Heart left ventricle (tissue), 13 donors: ENCODE measurements at regions not wholly inside any gene's neighbourhood (a gene's known extent, or its start where the extent isn't known, plus 50 kb on each side); places are given as distances from the start of the nearest gene placed in this dataset.

ENCODE experiments used
- CTCF ChIP-seq, 12 donors: fragments of 200-600 bp; sonication (generic) in 4 of 12; IDR thresholded peaks; one replicate each; pipeline versions ENCODE4 v1.5.0 to v1.8.0; 2018 to 2022; ENCODE audit warnings: antibody characterized with exemption in 12 of 12, mild to moderate bottlenecking in 5 of 12
- POLR2A ChIP-seq, 2 donors: fragments of 450-650 bp; IDR thresholded peaks; one replicate each; pipeline ENCODE4 v1.6.1; 2017; ENCODE audit warnings: antibody characterized with exemption in 2 of 2, mild to moderate bottlenecking in 2 of 2, moderate library complexity in 2 of 2
- donor health status: ischemic (EF 13 %, LVEDD 7.1; RV severe dilation, severe dysfunction).
- donor health status: DM: no; HTN: yes; CAD: no.
- donor health status: DM: no; HTN: no; CAD: no.
- donor health status: ischemic (EF 25% LVEDD 6.9; RV normal size, moderate dysfunction).
- donor health status: ischemic (EF 25% LVEDD 5.7; RV mildly dilated, moderate dysfunction).
- donor health status: ischemic (EF 35%, LVEDD 5.7; RV mildly dilated, moderate dysfunction).
- donor health status: nonischemic (EF 11% LVEDD 7.7; RV severe dilation, severe dysfunction).
- donor health status: DM: yes; HTN: yes; CAD: no.
- donor health status: PGD.
- donor health status: ischemic (EF 29% LVEDD 5.4; RV normal size, mild dysfunction).
- donor health status: nonischemic (EF 23%, LVEDD 6.1; RV moderate dilation, normal function).

GRCh38 chr2:198695879-198696278 lies 761.9 kb downstream of the SATB2 start:
- TF ChIP-seq CTCF (IDR thresholded peaks at IDR 0.05) (no peak), POLR2A (IDR thresholded peaks at IDR 0.05) (no peak)
